Right forelimb (tissue), 1 donor: ENCODE measurements at regions not wholly inside any gene's neighbourhood (a gene's known extent, or its start where the extent isn't known, plus 50 kb on each side); places are given as distances from the start of the nearest gene placed in this dataset.
"Not testable (repeated sequence)": the region's sequence is repeated elsewhere in the genome, so short reads cannot be mapped to it uniquely, and the experiment has no call there.

Source experiments
- DNase-seq: peaks from one replicate; pipeline ENCODE4 v3.0.0-alpha.2; 2018

DNA sequence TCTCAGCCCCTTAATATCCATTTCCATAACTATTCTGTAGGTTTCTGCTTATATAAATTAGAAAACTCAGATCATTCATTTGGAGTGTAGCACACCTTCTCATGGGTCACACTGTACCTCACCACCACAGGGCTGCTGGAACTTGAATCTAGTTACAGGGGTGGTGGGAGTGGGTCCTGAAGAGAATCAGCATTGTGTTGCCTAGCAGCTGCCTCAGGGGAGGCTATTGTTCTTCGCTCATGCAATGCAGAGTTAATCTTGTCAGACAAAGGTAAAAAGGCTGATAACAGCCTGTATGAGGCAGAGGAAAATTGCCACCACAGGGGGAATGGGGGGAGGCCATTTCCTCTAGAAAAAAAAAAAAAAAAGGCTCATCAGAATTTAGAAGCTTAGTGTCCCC is 496.0 kb upstream of the ADGRB3 start:
- DNase-seq = no peak

DNA sequence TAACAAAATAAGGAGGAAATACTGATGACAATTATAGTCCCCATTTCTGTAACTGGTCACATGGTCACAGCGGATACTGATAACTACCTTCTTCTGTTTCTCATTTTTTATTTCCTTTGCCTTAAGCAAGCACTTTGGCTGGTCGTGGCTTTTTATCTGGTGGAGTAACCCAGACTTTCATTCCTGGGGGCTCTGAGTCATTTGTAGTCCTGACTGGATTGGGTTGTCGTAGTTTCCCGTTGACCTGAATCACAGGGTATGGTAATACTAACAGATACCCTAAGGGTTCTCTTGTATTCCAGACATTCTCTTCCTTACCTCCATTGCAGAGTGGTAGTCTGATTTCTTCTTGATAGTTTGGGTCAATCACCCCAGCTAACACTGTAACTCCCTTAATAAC is 500.3 kb upstream of the ADGRB3 start:
- no peak for DNase-seq

- no peak for DNase-seq
Observed at GRCh38 chr6:68128211-68128610, 506.9 kb upstream of the ADGRB3 start.

DNA sequence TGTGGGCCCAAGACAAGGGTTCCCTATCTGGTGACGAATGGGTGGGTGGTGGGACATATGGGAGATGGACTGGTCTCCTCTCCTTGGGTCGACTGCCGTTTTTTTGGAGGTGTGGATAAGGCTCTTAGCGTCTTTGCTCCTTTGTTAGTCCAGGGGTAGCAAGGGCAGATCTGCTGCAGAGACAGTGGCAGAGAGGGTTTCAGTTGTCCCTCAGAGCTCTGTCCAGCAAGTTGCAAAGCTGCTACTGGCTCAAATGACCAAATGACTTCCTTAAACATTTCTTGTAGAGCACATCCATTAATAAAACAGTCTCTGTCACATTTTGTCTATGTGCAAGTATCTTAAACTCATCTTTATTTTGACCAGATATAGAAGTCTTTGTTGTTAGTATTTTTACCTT is 508.0 kb upstream of the ADGRB3 start:
- no peak for DNase-seq

- DNase-seq = no peak
Observed at GRCh38 chr6:68126089-68126749, 508.9 kb upstream of the ADGRB3 start.

- DNase-seq = not testable (repeated sequence)
Observed at GRCh38 chr6:68122975-68123374, 512.1 kb upstream of the ADGRB3 start.

GRCh38 chr6:68122032-68122431 is 513.0 kb upstream of the ADGRB3 start:
- DNase-seq = no peak

GRCh38 chr6:68120954-68121353 is 514.1 kb upstream of the ADGRB3 start:
- DNase-seq = not testable (repeated sequence)

DNA sequence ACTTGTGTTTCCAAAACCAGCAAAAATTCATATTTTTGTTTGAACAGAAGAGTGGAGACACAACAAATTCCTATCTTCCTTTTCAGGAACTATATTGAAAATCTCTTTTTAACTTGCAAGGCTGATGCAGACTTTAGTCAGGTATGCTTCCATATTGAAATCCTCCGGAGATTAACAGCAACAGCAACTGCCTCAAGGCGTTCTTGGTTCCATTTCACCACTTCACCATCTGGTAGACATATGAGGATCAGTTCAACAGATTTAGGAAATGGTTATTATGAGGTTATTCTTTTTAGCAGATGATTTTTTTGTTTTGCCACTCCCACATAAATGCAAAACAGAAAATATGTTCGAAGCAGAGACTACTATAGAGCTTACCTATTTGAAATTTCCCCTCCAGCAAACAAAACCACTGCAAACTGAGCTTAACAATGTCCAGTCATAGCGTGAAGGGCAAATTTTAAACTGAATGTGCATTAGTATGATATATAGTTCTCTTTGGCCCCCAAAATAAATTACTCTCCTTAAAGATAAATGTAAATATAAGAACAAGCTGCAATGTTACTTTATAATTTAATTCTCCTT is 520.5 kb upstream of the ADGRB3 start:
- no peak for DNase-seq

DNA sequence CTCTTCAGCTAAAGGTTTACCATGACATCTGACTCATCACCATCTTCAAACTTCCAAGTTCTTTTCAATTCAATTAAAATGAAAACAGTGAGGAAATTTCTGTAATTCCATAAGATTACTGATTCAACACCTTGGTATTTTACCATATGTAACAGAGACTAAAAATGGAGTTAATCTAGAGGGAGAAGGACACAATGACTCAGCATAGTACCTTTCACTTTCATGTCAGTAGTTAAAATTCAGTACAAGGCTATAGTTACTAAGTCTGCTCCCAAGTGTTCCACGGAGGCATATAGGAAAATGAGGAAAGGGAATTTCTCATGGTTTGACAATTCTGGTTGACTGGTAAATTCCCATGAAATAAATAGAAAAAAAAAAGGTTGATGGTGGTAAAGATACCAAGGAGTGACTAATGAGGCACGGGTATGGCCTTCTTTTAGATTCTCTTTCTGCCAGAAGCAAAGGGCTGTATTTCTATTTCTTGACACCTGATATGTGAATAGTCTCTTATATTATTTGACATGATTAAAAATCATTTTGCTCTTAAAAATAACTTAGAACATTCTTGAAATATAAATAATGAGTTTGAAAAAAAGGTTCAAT is 526.7 kb upstream of the ADGRB3 start:
- no peak for DNase-seq

GRCh38 chr6:68094070-68094469 is 541.0 kb upstream of the ADGRB3 start:
- no peak for DNase-seq

GRCh38 chr6:68087399-68088133 is 547.5 kb upstream of the ADGRB3 start:
- DNase-seq = no peak

GRCh38 chr6:68086199-68086598 is 548.9 kb upstream of the ADGRB3 start:
- DNase-seq = no peak

DNA sequence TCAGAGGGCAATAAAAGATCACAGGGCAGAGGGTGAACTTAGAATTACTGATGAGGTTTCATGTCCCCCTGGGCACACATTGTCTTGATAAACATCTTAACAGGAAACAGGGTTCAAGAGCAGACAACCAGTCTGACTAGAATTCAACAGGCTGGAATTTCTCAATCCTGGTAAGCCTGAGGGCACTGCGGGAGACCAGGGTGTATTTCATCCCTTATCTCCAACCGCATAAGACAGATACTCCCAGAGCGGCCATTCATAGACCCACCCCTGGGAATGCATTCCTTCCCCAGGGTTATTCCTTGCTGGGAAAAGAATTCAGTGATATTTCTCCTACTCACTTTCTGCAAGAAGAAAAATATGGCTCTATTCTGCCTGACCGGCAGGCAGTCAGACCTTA is 549.5 kb upstream of the ADGRB3 start:
- not testable (repeated sequence) for DNase-seq

GRCh38 chr6:68082086-68082485 is 553.0 kb upstream of the ADGRB3 start:
- DNase-seq = no peak

GRCh38 chr6:68080074-68080473 is 555.0 kb upstream of the ADGRB3 start:
- no peak for DNase-seq

GRCh38 chr6:68077661-68078060 is 557.4 kb upstream of the ADGRB3 start:
- no peak for DNase-seq

DNA sequence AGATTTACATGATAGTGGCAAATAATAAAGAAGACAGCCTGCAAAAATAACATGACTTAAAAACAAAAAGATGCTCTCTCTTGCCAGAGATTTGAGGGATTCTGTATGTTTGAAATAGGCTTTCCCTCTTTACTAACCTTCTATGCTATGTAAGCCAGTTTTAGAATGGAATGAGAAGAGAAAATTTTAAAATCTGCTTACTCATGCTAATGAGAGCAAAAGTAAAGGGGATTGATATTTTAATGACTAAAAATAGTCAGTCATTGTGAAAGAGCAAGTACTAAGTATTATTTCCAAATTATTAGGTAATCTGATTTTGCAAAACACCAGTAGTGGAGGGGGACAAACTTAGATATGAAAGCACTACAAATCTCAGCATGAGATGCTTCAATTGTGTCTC is 563.3 kb upstream of the ADGRB3 start:
- DNase-seq = no peak

GRCh38 chr6:68069921-68070710 is 565.0 kb upstream of the ADGRB3 start:
- no peak for DNase-seq

DNA sequence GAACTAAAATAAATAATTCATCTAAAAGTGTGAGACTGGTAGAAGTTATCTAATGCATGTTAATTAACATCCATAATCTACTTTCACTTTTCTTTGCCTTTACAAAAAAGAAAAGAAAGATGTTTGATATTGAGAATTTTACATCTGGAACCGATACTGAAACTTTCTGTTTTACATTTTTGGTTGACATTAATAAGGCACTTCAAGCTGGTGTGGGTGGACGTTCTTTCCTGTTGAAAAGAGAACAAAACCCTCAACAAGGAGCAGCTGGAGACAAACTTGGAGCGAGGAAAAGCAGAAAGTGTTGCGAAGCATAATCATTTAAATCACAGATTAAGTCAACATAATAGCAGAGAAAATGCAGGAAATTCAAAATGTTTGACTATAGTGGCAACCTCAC is 575.2 kb upstream of the ADGRB3 start:
- DNase-seq = no peak

DNA sequence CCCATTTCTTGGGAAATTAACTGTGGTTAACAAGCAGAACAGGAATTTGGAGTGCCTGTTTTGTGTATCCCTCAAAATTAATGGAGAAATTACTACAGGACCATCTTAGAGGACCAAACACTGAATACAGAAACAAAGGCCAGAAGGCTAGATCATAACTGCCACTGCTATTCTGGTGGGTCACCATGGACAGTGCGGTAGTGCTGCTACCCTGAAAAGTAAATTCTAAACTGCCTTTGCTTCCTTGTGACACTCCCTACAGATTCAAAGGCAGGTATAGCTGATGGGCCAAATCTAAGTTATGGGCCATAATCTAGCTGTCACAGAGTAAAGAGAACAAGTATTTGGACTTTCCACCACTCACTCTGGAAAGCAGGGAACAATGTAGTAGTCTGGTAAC is 575.8 kb upstream of the ADGRB3 start:
- DNase-seq = no peak

DNA sequence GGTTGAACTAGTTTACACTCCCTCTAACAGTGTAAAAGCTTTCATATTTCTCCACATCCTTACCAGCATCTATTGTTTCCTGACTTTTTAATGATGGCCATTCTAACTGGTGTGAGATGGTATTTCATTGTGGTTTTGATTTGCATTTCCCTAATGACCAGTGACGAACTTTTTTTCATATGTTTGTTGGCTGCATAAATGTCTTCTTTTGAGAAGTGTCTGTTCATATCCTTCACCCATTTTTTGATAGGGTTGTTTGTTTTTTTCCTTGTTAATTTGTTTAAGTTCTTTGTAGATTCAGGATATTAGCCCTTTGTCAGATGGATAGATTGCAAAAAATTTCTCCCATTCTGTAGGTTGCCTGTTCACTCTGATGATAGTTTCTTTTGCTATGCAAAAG is 578.5 kb upstream of the ADGRB3 start:
- DNase-seq = not testable (repeated sequence)

DNA sequence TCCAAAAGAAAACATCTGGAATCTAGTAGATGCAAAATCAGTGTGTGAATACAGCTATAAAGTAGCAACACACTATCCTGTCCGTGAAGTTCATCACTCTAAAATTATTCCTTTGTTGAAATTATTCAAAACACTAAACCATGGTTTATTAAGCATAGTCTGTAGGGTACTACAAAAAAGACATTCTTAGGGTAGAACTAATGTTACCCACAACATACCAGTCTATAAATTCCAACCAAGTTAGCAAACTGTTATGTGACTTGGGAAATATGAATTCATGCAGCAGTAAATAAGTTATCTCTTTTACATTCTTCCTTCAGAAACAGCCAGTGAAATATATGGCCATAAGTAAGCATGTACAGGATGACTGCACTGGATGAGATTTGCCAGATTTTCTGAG is 580.3 kb upstream of the ADGRB3 start:
- no peak for DNase-seq
